Activated CD8-positive, alpha-beta memory T cell treated with anti-CD3 and anti-CD28 coated beads, Interleukin-2, amount 50 U/mL, for 1 hour (primary cell): ENCODE measurements at regions not wholly inside any gene's neighbourhood (a gene's known extent, or its start where the extent isn't known, plus 50 kb on each side); places are given as distances from the start of the nearest gene placed in this dataset.
"Not testable (repeated sequence)": the region's sequence is repeated elsewhere in the genome, so short reads cannot be mapped to it uniquely, and the experiment has no call there.

Source experiments
- DNase-seq: peaks from one replicate; pipeline ENCODE4 v3.0.0-alpha.2; 2020; ENCODE audit errors: extremely low read depth

DNA sequence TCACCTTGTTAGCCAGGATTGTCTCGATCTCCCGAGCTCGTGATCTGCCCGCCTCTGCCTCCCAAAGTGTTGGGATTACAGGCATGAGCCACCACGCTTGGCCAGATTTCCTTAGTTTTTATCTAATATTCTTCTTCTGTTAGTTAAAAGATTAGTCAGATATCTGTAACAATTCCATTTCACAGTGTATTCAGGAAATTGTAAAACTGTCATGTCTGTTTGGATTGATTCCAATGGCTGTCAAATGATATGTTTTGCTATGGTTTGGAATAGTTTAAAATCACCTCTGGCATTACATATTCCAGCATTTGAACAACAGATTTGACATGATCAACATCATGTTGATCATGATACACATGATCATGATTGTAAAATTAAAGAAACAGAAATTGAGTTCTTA is 193.6 kb upstream of the DAB2 start:
- DNase-seq: no peak

DNA sequence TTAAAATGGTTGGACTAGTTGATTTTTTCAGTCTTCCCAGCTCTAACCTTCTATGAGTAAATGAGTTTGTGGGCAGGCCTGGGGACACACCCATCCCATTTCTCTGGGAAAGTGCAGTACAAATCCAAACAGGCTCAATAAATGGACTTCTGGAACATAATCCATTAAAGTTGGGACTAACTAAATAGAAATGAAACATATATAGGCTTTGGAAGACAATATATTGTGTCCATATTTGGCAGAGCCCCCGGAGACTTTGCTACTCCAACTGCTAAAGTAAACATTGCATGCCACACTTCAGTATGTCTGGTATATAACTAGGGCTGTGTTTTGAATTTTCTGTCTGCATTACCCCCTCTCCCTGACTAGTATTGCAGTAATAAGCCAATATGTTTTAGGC is 191.4 kb upstream of the DAB2 start:
- DNase-seq: no peak

DNA sequence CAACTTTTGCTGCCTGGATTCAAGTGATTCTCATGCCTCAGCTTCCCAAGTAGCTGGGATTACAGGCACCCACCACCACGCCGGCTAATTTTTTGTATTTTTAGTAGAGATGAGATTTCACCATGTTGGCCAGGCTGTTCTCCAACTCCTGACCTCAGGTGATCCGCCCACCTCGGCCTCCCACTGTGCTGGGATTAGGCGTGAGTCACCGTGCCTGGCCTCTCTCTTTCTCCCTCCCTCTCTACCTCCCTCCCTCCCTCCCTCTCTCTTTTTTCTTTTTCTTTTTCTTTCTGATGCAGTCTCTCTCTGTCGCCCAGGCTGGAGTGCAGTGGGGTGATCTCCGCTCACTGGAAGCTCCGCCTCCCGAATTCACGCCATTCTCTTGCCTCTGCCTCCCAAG is 186.3 kb upstream of the DAB2 start:
- not testable (repeated sequence) for DNase-seq

DNA sequence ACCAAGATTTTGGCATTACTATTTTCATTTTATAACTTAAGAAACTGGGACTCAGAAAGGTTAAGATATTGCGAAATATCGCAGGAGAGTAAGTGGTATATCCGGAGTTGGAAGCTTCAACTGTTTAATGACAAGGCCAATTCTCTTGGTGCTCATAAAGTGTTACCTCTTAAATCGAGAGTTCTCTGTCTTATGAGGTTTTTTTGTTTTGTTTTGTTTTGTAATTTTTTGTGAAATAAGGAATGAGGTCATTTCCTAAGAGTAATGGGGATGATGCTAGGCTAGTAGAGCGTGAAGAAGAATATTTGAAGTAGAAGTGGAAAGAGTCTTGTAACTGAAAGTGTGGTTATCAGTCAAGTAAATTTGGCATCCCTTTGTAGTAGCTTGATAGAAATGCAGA is 183.2 kb upstream of the DAB2 start:
- no peak for DNase-seq

DNA sequence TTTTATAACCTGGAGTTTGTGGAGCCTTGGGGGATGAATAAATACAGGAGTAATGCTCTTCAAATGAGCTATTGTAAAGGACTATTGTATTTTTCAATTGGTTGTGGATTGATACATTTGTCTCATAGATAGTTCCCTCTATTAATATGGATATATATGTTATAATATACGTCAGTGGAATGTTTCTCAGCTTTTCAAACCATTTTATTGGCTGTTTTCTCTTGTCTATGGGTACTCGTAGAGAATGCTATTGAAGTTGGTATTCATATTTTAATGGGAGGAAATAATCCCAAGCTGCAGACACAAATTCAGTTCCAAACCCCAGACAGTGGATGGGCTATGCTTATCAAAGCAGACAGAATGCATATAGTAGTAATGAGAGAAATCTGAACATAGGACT is 181.8 kb upstream of the DAB2 start:
- no peak for DNase-seq

DNA sequence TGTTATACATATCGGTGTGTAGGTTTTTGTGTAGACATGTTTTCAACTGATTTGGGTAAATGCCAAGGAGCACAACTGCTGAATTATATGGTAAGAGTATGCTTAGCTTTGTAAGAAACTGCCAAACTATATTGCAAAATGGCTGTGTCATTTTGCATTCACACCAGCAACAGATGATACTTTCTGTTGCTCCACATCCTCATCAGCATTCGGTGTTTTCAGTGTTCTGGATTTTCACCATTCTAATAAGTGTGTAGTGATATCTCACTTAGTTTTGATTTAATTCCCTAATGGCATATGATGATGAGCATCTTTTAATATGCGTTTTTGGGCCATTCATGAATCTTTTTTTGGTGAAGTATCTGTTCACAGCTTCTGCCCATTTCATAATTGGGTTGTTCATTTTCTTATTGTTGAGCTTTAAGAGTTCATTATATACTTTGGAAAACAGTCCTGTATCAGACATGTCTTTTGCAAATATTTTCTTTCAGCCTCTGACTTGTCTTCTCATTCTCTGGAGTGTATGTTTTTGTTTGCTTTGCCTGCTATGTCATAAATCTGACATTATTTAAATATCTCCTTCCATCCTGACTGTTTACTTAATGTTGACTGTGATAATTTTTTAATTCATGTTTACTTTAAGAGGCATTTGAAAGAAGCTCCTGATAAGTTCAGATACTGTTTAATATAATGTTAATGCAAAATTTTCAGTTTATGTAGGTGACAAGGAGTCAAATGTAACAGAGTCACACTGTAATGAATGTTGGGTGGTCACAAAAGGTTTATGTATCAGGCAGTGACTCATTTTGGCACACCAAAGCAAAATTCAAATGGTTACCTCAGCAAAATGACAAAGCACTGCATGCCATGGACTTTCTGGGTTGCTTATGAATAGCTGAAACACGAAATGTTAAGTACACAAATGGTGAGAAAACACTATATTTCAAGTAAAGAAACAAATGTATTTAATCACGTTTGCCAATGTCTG is 181.1 kb upstream of the DAB2 start:
- DNase-seq: no peak

DNA sequence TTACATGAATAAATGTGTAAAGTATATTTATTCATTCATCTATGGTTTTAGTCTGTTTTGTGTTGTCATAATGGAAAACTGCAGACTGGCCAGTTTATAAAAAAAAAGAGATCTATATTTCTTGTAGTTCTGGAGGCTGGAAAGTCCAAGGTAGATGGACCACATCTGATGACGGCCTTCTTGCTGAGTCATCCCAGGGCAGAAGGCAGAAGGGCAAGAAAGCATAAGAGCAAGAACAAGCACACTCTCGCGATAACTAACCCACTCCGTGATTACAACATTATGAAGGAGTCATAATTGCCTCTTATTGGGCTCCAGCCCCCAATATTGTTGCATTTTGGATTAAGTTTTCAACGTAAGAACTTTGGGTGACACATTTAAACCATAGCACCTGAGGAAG is 180.4 kb upstream of the DAB2 start:
- DNase-seq: no peak

DNA sequence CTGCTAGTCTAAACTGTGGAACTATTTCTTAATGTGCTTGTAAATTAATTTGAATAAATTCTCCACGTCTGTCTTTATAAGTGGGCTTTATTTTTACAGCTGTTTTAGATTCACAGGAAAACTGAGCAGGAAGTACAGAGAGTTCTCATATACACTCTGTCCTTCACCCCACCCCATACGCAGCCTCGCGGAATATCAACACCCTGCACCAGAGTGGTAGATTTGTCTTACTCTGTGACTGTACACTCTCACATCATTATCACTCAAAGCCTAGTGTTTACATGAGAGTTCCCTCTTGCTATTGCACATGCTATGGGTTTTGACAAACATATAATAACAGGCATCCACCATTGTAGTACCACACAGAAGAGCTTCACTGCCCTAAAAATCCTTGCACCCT is 179.7 kb upstream of the DAB2 start:
- no peak for DNase-seq

DNA sequence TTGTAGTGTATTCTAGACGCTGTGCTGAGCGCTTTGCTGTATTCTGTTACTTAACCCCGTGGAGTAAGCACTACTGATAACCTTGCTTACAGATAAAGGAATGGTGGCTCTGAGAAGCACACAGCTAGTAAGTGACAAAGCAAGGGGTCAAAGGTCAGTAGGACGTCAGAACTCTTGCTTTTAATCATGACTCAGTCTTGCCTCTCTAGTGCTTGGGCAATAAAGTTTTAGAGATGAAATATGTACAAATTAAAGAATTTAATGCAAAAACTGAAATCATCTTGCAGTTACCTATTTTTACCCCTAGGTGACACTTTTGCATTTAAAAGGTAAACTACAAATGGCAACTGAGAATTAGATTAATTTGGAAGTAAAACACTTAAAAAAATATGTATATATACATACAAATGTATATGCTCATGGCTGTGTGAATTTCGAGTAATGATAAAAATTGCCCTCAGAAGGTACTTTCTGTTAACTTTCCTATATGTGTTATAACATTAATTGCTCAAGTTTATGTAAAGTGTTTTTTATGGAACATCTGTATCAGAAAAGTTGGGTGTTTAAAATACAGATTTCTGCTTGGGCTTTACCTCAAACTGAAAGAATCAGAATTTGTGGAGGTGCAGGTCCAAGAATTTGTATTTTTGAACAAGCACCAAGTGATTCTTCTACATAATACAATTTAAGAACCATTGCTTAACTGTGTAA is 175.1 kb upstream of the DAB2 start:
- no peak for DNase-seq

DNA sequence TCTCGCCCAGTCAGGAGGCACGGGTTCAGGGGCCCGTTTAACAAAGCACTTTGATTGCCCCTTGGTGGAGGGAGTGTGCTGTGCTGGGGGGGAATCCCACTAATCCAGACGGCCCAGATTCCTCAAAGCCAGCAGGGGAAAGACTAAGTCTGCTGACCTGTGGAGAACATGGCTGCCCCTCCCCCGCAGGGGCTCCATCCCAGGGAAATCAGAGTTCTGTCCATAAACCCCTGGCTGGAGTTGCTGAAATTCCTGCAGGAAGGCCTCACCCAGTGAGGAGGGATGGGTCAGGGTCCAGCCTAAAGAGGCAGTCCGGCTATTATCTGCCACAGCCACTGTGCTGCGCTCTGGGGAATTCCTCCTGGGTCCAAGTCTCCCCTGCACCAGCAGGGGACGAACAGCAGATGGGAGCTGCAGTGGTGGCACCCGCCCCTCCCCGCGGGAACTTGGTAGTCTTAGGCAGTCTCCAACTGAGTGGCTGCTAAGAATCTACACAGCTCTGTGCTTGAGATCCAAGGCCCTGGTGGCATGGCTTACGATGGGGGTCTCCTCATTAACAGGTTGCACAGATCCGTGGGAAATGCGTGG is 174.0 kb upstream of the DAB2 start:
- no peak for DNase-seq

DNA sequence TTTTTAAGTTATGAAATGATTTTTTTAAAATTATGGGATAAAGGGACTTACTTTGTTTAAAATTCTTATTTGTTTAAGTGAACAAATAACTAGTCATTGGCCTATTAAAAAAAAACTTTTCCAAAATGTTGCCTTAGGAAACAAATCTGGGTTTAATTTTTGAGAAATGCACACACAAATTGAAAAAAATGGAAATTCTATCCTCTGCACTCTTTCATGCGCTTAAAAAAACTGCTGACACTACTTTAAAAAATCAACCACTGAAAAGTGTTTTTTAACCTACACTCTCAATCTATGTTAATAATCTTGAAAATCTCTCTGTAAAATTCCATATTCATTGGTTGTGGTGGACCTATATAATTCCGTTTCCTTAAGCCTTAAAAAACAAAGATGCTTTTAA is 163.4 kb upstream of the DAB2 start:
- no peak for DNase-seq

DNA sequence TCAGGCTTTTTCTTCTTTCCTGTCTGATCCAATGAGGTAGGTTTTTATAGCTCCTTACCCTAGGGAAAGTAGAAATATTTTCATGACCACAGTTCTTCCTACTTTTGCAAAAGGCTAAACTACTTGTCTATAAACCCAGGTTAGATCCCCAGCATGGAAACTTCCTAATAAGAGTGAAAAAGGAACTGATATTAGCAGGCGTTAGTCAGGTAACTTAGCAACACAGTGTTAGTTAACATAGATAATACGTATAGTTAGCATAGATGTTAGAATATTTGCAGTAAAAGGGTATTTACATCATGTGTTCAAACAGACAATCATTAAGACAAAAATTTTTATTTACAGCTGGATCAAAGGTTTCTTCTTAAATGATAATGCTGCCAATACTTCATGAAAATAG is 162.9 kb upstream of the DAB2 start:
- DNase-seq: no peak

DNA sequence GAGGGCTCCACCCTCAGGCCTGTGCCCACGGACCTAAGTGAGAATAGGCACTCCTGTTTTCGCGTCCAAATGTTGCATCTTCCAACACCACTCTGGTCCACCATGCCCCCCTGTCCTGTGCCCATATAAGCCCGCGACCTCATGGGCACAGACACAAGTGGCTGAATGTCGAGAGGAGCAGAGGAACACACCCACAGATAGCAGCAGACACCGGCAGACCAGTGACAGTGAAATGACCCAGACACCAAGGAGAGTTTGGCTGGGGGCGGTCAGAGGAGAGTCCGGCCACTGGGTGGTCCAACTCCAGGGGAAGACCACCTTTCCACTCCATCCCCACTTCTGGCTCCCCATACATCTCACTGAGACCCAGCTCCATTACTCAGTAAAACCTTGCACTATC is 161.4 kb upstream of the DAB2 start:
- no peak for DNase-seq

DNA sequence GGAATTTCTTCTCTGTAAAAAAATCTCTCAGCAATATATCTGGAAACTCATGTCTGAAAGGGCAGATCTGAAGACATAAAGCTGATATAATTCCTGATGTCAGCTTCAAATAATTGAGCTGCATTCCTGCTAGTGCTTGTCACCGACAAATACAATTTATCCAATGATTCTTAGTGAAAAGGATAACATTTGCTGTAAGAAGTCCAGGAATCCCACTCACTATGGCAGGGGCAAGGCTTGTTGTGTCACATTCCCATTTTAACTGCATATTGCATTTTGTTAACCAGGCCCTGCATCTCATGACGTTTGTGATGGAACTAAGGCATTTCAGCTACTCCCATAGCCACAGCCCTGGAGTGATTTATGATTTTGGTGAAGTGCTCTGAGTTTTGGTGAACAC is 160.1 kb upstream of the DAB2 start:
- DNase-seq: no peak

DNA sequence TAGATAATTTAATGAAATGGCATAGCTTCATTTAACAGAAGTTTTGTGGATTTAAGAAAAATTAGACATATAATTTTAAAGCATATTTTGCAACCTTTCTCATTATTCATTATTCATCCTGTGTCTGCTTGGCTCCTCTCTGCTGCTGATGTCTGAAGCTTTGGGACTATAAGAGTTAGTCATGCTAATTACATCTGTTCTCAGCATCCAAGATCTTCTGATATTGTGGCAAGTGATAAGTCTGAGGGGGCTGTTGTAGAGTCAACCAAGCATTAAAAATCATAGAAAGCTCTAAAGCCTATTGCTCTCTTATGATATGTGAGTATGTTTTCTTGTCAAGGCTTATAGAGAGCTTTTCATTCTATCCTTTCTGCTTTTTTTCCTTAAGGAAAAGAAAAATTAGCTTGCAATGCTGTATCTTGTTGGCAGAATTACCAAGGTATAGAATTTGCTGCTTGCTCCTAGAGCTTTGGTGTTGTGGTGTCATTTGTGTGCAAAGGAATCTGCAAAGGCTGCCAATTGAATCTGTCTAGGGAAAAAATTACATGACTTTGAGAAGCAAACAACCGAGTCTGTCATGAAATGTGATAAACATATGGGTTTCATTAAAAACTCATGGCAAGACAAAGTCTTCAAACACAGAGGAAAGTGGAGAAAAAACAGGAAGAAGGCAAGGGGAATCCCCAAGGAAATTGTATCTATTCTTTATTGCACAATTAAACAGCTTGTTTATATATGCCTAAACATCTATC is 156.1 kb upstream of the DAB2 start:
- DNase-seq: no peak

DNA sequence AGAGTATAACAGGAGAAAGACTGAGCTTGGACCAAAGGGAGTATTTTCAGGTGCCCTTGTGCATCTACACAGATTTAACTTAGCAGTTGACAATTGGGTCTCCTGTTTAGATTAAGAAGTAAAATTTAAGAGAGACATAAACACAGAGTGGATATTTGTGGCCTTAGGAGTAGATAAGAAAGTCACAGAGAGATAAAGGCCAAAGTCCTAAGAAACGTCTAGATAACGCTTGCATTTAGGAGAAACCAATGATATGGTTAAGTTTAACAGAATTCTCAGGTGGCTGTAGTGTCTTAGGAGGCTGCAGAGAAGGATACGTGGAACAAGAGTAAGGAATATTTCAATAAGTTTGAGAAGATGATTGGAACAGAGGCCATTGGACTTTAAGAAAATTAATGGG is 155.0 kb upstream of the DAB2 start:
- no peak for DNase-seq

DNA sequence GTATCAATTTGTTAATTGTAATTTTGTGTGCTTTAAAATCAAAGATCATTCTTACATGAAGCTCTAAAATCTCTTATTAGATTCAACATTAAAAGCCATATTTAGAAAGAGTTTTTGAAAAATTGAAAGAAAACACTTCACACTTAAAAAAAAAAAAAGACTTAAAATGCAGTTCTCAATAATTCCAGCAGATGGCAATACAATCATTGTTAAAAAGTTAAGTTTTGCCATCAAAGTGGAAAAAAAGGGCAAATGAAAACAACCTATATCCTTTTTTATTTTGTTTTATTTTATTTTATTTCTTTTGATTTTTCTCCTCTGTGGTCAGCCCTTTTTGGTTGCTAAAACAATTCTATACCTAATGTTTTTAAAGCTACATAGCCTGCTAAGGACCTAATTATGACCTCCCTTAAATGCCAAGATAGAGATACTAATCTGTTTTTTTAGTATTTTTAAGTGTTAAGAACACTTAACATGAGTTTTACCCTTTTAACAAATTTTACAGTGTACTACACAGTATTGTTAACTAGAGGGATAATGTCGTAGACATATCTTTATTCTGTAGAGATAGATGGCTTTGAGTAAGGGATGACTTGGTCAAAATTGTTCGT is 154.2 kb upstream of the DAB2 start:
- DNase-seq: no peak

DNA sequence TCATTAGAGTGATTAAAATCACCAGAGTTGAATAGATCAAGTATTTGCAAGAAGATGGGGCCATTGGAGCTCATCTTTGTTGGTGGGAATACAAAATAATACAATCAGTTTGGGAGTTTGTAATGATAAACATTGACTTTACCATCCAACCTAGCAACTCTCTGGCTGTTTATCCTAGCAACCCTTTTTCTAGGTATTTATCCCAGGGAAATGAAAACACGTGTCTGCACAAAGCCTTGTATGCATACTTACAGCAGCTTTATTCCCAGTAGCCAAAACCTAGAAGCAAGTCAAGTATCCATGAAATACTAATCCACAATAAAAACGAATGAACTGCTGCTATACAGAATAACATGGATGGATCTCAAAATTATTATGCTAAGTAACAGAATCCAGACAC is 152.7 kb upstream of the DAB2 start:
- DNase-seq: no peak

DNA sequence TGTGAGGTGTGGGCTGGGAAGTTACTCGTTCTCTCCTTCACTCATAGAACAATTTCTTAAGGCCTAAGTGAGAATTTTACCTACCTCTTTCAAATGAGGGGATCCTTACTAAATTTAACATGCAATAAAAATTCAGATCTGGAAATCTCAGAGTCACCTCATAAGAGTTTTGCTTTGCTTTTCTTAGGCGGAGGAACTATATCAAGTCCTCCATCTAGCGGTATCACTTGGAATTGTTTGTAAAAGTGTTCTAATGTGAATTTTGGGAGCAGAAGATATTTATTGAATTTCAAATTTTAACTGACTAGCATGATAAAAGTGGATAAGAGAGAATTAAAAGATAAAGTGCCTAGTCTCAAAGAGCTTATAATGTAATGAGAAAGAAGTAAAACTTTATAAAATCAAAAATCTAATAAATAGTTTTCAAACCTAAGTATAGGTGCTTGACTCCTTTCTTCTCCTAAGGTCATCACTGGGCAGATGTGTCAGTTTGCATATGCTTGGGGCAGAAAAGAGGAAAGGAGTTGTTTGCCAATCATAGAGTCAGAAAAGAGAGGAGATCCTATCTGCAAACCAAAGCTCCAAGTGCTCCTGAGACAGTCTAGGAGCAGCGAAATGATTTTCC is 145.7 kb upstream of the DAB2 start:
- no peak for DNase-seq

DNA sequence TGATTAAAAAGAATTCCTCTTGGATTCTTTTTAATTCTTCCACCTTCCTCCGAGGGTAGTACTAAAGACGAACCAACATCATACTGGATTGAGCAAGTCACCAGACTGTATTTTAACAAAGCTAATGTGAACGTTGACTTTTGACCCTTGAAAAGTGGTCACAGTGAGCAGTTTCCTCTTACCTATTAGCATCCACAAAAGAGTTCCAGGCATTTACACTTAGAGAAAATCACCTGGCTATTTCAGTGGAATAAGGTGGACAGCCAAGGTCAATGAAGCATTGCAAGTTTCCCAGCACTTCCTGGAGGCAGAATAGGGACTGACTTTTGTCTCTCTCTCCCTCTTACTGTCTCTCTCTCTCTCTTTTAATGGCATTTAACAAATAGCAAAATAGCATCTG is 145.1 kb upstream of the DAB2 start:
- no peak for DNase-seq

DNA sequence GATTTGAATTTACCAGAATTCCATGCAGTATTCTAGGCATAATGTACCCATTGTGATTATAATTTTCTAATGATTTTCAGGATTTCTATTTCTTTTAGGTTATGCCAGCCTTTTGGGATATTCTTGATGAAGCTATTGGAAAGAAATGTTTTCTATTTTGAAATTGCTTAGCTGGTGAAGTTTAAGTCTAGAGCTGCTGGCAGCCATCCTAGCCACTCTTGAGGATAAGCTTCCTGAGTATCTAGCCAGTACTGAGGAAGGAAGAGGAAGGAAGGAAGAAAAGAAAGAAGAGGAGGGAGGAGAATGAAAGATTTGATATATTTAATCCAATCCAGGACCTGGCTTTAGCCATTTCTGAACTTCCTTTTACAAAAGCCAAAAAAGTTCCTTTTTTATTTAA is 142.1 kb upstream of the DAB2 start:
- no peak for DNase-seq
